Mucosa of gallbladder (tissue), 1 donor: ENCODE measurements at regions not wholly inside any gene's neighbourhood (a gene's known extent, or its start where the extent isn't known, plus 50 kb on each side); places are given as distances from the start of the nearest gene placed in this dataset.

Source experiments
- DNase-seq: peaks from one replicate; pipeline ENCODE4 v3.0.0-alpha.2; 2020; ENCODE audit warnings: low spot score
- donor health status: DM: no; HTN: no; CAD: no.

GRCh38 chr14:26928019-26928418 is 330.2 kb upstream of the NOVA1 start:
- DNase-seq = no peak

- no peak for DNase-seq
Measured at GRCh38 chr14:26929361-26929760, 331.5 kb upstream of the NOVA1 start.

GRCh38 chr14:26930576-26930975 is 332.7 kb upstream of the NOVA1 start:
- DNase-seq = no peak

GRCh38 chr14:26932606-26933005 is 334.8 kb upstream of the NOVA1 start:
- no peak for DNase-seq

DNA sequence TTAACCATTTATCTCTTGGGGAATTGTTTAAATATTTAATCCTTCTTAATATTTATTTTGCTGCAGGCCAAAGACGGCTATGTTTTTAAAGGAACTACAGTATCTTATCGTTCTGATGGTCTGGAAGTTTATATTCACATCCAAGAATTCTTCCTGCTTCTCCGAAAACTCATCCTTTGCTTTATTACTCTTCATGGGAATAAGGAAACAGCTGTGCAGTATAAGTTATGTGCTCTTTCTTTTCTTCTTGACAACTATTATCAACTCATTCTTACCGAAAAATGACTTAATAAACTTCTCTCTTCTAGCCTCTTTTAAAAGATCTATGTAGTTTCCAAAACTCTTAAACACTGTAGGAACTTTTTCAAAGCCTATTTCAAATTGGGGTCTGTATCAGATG is 335.6 kb upstream of the NOVA1 start:
- no peak for DNase-seq

DNA sequence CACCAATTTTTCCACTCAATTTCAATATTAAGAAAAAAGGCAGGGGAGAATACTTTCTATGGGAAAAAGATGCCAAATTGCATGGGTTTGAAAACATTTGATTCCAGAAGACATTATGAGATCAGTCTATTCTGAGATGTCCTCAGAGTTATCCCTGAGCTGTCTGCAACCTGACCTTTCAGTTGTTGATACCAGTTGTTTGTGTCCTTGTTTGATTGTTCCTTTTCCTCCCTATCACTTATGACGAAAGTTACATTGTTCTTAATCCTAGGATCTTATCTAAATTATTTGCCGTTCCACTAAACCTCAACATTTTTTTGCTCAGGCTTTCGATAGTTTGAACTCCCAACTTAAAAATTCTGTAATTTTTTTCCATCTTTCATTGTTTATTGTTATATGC is 336.3 kb upstream of the NOVA1 start:
- DNase-seq = no peak

DNA sequence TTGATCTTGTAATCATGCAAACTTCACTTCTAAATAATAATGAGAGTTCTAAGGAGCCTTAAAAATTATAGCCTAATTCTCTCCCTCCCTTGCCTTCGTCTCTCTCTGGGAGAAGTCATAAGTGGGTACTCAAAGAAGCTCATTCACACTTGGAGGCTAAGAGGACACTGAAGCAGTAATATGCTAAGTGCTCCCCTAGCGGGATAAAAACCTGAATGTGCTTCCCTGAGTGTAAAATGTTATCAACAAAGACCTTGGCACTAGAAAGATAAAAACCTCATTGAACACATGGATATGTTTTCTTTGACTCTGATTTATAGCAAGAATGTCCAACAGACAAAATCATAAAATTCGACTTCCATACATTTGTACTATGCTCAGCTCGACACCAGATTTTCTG is 337.9 kb upstream of the NOVA1 start:
- DNase-seq = no peak

- DNase-seq = no peak
Measured at GRCh38 chr14:26938054-26938453, 340.2 kb upstream of the NOVA1 start.

GRCh38 chr14:26939755-26940154 is 341.9 kb upstream of the NOVA1 start:
- DNase-seq = no peak

DNA sequence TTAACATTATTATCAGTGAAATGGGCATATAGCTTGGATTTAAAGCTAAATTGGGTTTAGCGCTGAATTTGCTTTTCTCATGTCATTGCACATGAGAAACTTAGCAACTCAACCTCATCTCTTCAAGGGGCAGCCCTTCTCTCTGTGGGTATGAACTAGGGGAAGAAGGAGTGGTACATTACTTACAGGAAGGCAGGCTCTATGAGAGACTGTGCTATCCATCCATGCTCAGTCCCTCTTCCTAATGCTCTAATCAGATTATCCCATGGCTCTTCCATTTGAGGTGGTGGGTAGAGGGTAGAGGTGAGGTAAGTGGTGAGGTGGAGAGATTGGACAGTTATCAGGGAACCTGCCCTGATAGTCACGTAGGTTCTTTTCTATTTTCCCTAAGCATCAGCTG is 343.7 kb upstream of the NOVA1 start:
- DNase-seq = no peak

DNA sequence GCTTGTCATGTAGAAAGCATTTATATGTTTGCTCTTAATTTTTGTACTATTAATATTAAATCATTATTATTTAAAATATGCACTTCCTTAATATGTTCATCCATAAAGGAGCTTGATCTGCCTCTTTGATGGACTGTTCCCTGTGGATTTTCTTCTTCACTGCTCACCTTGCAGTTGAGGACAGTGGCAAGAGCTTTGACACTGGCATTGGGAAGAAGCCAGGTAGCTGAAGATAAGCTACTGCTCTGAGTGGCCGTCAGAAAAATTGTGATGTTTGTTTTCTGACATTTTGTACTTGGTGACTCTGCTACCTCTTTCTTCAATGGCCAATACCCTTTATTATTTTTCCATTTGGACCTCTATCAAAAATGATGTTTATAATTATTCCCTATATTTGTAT is 349.4 kb upstream of the NOVA1 start:
- DNase-seq = no peak

- DNase-seq = no peak
Measured at GRCh38 chr14:26959437-26959836, 361.6 kb upstream of the NOVA1 start.

DNA sequence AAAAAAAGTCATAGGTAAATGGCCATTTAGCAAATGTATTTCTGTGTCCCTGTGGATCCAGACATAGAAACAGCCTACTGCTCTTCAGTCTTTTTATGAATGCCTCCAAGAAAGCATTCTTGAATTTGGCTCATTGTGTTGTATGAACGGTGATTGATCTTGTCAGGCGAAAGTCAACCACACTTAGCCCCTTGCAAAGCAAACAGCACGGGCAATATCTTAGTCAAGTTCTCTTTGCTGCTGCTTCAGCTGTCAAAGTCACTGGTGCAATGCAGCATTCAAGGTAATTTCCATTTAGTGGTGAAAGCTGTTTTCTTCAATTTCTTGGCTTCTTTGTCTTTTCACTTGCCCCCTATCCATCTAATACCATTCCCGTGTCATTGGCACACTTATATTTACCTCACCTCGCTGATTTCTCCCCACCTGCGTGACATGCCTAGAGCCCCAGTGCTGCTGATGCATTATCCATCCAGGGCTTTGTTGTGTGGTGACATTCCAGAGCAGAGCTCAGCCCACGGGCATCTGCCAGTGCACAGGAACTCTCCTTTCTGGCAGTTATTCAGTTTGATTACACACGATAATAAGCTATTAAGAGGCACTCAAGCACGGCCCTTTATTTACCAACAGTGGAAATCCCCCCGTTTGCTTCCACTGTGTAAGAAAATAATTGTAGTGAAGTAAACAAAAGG is 362.3 kb upstream of the NOVA1 start:
- no peak for DNase-seq

DNA sequence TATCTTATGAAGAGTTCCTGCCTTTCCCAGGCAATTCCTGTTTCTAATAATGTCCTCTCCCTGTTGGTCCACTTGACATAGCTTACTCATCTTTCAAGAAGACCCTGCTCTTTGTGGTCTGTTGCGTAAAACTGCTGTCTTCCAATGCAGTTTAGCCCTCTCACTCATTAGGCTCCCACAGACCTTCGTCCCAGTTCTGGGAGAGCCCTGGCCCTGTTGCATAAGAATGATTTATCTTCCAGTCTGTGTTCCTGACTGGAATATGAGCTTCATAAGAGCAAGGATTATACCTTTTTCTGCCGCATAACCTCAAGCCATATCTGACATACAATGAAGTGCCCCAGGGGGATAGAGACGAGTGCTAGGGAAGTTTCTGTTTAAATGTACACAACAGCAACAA is 365.9 kb upstream of the NOVA1 start:
- no peak for DNase-seq

DNA sequence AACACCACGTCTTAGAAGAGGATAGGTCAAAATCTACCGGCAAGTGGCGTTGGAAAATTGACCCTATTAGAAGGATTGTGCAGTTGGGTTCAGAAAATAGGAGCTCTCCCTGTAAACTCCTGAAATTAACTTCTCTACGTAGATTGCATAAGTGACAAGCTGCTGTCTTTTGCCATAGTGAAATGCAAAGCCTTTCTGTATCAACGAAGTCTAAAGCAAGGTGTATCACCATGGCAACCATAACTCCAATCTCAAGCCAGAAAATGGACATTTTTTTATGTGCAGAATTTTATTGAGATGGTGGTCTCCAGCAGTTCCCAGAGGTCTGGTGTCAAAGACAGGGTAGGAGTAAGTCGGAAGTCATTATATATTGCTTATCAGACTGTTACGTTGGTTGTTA is 367.7 kb upstream of the NOVA1 start:
- no peak for DNase-seq

DNA sequence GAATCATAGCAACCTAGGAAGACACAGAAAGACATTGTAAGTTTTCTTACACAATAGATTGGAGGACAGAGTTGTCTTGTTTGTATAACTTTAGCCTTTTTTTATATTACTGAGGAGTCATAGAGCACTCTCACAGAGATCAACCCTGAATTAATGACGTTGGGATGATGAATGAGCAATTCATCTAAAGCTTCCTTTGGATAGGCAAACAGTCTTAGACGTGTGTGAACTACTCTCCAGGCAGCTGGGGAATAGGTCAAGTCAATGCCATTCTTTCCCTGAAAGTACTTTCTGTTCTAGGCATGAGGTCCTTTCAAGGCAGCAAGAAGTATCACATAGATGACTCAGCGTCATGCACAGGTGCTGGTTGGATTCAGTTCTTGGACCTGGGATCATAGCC is 369.1 kb upstream of the NOVA1 start:
- DNase-seq = peak; percentile 53

DNA sequence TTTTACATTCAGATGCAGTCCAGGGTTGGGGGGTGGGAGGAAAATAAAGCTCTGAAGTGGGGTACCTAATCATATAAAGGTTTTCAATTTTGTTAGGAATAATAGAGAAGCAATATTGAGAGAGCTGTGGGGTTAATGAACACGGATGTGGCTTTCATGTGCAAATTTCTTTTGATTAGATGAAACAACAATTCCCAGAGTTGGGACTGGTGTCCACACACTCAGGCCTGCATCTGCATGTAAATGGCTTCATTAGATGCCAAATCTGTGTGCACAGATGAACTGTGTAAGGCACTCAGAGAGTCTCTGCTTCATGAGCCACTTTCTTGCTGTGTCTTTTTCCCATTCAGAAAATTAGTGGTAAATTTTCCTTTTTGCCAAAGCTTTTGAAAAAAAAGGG is 377.1 kb upstream of the NOVA1 start:
- DNase-seq = no peak

GRCh38 chr14:26982071-26982470 is 384.2 kb upstream of the NOVA1 start:
- no peak for DNase-seq

DNA sequence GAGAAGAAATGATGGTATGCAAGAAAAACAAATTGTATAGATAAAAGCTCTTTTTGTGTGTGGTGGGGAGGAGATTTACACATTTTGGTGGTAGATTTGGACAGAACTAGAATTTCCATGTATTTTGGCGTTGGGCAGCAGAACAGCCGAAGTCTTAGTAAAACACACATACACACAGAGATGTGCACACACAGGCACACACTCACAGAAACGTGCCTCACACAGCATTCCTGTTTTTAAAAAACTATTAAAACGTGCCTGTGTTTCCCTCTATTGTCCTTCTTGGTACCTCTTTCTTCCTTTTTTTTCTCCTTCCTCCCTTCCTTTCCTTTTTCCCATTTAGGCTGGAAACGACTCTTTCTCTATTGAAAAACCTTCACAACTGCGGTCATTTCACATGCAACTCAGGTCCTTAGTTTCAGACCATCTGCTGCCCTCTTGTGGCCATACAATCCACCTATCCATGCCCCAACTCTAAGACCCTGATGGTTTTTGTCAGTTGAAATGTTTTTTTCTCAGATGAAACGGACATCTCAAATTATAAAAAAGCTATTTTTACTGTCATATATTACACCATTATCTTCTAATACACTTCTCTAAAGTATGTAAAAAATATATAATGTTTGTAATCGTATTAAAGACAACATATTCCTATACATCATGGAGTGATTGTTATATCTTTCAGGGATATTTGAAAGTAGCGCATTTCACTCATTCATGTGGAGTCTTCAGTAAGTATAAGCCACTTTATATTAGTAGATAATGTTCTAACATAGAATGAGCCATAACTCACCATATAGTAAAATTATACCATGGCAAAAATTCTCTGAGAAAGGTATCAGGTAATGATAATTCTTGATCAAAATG is 386.7 kb upstream of the NOVA1 start:
- peak; percentile 70 for DNase-seq

DNA sequence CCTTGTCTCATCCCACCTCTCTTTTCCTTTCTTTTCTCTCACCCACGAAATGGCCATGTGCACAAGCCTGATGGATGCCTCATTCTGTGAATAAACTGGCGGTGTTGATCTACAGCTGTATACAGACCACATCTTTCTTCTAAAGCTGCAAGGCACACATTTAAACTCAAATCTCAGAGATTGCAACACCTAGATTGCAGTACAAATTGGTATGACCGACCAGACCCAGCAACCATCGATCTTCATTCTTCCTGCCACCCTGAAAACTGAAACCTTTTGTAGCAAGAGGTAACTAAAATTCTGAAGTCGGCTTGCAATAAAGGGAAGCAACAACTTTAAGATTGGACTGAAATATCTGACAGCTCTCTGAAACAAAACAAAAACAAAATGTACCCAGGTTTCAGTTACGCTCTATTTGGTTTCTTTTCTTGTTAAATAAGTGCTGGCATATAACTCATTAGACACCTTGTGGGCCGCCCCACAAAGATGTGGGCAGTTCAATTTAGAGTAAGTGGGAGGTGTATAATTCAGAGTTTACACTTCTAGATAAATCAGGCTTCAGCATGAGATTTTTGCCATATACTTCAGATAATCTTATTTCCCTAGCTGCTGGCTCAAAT is 390.0 kb upstream of the NOVA1 start:
- DNase-seq = no peak

DNA sequence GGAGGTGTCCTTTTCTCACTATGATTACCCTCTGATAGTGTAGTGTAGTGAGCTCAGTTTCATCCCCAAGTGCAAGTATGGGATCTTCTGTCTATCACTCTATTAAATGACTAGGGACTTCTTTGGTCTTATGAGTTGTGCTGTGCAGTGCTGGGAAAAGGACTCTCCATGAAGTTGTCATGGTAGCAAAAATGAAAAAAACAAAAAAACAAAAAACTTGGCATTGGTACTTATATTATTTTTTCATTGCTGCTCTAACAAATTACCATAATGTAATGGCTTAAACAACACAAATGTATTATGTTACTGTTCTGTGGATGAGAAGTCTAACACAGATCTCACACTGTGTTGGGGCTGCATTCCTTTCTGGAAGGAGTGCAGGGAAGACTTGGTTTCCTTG is 393.1 kb upstream of the NOVA1 start:
- no peak for DNase-seq

DNA sequence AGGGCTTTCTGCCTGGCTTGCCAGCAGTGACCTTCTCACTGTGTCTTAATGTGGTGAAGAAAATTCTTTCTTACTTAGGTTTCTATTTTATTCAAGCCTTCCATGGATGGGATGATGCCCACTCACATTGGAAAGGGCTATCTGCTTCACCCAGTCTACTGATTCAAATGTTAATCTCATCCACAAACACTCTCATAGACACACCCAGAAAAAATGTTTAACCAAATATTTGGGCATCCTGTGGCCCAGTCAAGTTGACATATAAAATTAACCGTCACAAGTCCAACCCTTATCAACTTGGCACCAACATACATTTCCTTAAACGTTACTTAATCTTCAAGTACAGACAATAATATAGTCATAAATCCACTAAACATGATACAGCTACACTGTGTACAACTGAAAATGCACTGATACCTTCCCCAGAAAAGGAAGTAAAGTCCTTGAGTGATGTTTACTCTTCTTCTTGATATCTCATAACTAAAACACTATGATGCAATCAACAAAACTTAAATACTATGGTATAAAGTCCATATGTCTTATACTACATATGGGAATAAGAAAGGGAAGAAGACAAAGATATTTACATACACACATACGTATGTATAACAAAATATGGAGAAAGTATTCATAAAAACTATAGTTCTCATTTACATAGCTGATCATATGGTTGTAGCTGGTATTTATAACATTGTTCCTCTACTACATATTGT is 394.7 kb upstream of the NOVA1 start:
- no peak for DNase-seq
